HG03442 (cell line): ENCODE measurements at regions not wholly inside any gene's neighbourhood (a gene's known extent, or its start where the extent isn't known, plus 50 kb on each side); places are given as distances from the start of the nearest gene placed in this dataset.
"Not testable (repeated sequence)": the region's sequence is repeated elsewhere in the genome, so short reads cannot be mapped to it uniquely, and the experiment has no call there.

Source experiments
- ATAC-seq: cut with Tn5 transposase; IDR thresholded peaks from one replicate; pipeline ENCODE4 v1.9.1; 2021; ENCODE audit warnings: mild to moderate bottlenecking, moderate library complexity; ENCODE audit not compliant: unreplicated experiment

DNA sequence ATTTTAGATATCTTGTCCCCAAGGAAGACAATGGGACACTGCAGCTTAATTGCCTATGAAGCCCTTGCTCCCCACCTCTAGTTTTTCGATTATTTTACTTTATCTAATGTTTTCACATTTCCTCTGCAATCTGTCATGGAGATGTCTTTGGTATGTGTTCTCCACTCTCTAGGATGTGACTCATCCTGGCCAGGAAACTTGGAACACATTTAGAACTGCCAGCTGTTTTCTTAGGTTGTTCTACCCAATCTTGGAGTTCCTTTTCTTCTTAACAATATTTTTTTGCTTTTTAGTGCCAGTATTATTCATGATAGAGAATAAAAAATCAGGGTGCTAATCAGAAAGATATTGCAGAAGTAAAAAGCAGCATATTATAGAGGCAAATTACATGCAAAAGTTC, 101.7 kb upstream of the CLEC14A start:
- ATAC-seq, result no peak

DNA sequence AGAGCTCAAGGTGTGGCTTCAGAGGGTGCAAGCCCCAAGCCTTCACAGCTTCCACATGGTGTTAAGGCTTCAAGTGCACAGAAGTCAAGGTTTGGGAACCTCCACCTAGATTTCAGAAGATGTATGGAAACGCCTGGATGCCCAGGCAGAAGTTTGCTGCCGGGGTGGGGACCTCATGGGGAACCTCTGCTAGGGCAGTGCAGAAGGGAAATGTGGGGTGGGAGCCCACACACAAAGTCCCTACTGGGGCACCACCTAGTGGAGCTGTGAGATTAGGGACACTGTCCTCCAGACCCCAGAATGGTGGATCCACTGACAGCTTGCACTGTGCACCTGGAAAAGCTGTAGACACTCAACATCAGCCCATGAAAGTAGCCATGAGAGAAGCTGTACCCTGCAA, 99.6 kb upstream of the CLEC14A start:
- ATAC-seq, result not testable (repeated sequence)

DNA sequence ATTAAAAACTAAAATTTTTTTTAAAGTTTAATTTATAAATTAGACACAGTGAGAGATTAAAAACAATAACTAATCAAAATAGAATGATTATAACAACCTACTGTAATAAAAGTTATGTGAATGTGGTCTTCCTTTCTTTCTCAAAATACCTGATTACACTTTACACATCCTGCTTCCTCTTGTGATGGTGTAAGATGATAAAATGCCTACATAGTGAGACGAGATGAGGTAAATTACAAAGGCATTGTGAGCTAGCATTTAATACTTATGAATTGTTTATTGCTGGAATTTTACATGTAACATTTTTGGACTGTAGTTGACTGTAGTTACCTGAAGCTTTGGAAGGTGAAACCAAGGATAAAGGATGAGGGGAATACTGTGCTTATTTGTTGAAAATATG, 94.2 kb upstream of the CLEC14A start:
- ATAC-seq, result no peak

DNA sequence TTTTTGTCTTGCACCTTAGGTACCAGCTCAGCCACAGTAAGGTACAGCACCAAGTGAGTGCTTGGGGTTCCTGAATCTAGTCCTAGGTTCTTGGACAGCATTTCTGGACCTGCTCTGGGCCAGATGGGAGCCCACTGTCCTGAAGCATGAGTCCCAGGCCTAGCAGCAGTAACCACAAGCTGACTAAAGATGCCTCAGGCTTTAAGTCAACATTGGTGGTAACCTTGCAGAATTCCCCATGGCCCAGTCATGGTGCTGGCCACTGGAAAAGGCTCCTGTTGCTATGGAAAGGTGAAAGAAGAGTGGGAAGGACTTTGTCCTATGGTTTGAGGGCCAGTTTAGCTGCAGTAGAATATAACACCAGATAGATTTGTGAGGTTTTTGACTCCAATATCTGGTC, 86.9 kb upstream of the CLEC14A start:
- no peak for ATAC-seq

DNA sequence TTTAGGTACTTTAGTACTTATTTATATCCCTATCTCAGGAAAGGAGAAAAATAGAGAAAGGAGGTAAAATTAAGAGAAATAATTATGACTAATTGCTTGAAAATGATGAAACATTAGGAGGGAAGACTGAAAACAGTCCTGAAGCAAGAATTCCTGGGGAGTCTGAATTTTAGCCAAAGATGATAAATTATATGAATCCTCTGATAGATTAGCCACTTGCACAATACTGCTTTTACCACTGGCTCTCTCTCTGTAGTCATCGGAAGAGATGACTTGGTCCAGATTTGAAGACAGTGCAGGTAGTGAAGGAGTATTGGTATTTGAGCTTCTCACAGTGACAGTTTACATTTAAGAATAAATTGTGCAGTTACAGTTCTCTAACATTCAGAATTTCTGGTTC, 83.8 kb upstream of the CLEC14A start:
- ATAC-seq, result no peak

DNA sequence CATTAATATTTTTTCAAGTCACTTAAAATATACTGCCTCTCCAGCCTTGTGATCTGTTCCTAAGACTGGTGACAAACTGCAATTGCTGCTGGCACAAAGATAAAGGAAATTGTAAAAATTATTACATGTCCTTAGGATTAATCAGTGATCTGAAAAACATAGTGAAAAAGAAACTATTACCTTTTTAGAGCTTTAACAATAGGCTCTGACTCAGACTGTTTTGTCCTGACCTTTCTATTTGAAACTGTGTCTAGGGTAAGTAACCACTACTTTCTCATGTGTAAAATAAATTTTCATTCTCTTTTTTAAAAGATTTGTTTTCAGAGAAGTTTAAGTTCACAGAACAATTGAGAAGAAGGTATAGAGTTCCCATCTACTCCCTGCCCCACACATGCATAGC, 80.4 kb upstream of the CLEC14A start:
- ATAC-seq, result no peak

DNA sequence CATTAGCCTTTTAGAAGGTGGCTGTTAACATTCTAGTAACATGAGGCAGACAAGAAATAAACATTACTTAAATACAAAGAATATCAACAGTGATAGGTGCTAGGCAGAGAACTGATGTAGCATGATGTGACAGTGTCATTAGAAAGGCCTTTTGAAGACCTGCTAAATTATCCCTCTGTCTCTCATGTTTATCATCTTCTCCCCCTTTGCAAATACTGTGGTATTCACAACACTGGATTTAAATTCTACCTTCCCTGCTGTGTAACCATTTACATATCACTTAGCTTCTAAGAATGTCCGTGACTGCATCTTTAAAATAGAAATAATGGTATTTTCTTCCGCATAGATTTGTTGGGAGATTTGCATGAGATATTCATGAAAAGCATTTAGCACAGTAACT, 74.4 kb upstream of the CLEC14A start:
- no peak for ATAC-seq

DNA sequence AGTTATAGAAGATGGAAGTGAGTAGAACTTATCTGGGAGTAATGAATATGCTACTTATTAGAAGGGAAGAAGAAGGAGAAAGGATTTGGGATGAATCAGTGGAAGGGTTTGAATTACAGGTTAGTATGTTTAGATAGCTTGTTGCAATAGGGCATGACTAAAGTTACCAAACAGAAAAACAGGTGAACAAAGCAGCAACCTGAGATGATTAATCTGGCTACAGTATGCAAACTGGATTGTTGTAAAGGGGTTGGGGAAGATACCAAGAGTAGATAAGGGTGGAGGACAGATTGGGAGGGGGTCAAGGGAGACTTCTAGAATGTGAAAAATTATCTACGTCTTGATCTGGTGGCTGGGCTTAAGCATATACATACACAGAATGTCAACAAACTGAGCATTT, 73.4 kb upstream of the CLEC14A start:
- no peak for ATAC-seq

DNA sequence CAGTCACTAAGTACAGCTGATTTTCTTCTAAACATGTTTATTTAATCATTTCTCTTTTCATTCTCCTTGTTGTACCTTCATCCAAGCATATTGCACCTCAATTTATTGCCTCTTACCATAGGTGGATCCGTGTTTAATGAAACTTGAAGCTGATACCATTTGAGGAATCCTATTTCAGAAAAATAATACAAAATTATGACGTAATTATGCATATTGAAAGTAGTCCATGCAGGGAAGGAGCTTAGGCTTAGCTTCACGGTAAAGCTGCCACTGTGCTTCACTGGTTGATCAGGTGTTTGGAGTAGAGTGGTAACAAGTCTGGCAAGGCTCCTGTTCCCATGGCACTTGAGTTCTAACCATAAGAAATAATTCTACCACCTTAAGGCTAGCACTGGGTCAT, 61.0 kb upstream of the CLEC14A start:
- no peak for ATAC-seq

DNA sequence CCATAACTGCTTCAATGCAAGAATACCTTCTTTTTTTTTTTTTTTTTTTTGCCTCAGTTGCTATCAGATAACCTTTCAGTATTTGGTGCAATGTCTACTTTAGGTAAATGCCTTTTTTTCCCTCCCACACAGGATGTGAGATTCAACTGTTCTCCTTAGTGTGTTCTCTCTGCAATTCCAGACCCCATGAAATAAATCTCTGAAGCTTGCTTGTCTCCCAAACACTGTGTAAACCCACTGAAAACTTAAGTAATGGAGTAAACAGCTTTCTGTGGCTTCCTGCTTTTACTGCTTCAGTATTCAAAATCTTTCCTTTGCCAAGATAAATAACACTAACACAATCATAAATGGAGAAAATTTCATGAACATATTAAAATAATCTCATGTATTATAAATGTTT, 55.8 kb upstream of the CLEC14A start:
- no peak for ATAC-seq

DNA sequence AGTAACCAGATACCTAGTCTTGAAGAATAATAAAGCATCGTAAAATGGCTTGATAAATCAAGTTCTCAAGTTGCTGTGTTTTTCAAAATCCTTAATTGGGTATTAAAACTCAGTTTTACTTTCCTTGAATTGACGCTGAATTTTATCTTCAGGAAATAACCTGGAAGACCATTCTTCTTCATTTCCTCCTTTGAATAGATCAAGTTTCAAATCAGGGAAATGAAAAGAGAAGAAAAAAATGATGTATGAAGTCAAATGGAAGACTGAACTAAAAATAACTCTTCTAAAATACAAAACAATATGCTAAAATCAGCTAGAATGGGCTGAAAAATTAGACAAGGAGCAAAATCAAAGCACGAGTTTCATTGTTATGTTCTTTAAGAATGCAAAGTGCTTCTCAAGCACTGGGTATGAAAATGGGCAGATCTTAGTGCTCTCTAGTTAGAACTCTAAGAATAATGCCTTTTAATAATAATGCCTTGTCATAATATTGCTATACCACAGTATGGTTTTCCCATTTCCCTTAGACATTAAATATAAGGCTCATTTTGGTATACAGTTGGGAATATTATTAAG, 54.6 kb upstream of the CLEC14A start:
- no peak for ATAC-seq

DNA sequence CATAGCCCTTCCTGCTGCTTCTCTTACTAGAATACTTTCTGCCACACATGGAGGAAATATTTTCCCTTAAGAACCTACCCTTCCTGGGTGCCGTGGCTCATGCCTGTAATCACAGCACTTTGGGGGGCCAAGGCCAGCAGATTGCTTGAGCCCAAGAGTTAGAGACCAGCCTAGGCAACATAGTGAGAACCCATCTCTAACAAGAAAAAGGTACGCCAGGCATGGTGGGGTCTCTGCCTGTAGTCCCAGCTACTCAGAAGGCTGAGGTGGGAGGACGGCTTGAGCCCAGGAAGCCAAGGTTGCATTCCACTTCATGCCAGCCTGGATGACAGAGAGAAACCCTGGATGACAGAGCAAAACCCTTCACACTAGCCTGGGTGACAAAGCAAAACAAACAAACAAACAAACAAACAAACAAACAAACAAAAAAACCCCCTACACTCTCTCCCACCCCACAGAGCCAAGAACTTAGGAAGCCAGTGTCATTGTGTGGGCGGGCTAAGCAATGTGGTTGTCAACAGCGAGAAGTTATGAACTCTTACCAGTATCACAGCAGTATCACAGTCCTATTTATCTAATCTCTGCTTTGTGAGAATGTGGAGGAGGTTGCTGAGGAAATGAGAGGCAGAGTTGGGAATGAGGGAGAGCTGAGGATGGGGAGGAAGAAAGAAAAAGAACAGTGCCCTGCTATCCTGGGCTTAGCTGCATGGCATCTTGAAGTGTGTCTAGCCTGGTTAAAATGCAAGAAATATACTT, 53.8 kb upstream of the CLEC14A start:
- ATAC-seq, result no peak
